ENCODE measurements at regions not wholly inside any gene's neighbourhood (a gene's known extent, or its start where the extent isn't known, plus 50 kb on each side); places are given as distances from the start of the nearest gene placed in this dataset.
"Not testable (repeated sequence)": the region's sequence is repeated elsewhere in the genome, so short reads cannot be mapped to it uniquely, and the experiment has no call there.

DNA sequence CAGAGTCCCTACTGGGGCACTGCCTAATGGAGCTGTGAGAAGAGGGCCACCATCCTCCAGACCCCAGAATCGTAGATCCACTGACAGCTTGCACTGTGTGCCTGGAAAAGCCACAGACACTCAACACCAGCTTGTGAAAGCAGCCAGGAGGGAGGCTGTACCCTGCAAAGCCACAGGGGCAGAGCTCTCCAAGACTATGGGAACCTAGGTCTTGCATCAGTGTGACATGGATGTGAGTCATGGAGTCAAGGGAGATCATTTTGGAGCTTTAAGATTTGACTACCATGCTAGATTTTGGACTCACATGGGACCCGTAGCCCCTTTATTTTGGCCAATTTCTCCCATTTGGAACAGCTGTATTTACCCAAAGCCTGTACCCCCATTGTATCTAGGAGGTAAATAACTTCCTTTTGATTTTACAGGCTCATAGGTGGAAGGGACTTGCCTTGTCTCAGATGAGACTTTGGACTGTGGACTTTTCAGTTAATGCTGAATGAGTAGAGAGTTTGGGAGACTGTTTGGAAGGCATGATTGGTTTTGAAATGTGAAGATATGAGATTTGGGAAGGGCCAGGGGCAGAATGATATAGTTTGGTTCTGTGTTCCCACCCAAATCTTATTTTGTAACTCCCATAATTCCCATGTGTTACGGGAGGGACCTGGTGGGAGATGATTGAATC lies 734.6 kb downstream of the USP25 start:
- H3K27me3 ChIP-seq (ENCODE audit: control insufficient read depth, insufficient read depth, low read length, poor library complexity, severe bottlenecking); H3K4me3 ChIP-seq (ENCODE audit: insufficient read depth, low read depth, low read length); H3K27ac ChIP-seq (ENCODE audit: insufficient read depth, low read depth, low read length, poor library complexity, severe bottlenecking); H3K9me3 ChIP-seq (ENCODE audit: control insufficient read depth, low read length); H3K4me1 ChIP-seq (ENCODE audit: control insufficient read depth, insufficient read depth, low read length); H3K36me3 ChIP-seq (ENCODE audit: control insufficient read depth, insufficient read depth, low read length): not testable (repeated sequence)
- WGBS, 2 experiments: 90 to 93% methylated on average over 3 of the region's 3 CpGs

DNA sequence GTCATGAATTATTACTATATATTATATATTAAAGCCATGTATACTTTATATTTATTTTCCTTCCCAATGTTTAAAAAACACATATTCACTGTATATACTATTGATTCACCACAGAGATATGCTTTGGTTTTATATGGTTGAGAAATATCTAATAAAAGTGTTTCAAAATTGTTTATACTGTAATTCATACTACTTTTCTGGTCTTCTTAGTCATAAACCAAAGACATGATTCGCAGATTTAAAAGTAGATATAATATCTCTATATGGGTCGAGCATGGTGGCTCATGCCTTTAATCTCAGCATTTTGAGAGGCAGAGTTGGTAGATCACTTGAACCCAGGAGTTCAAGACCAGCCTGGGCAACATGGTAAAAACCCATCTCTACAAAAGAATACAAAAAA lies 738.4 kb downstream of the USP25 start:
- Histone ChIP-seq H3K27me3 (ENCODE audit: control insufficient read depth, insufficient read depth, low read length, poor library complexity, severe bottlenecking) (no peaks in the 10 kb centered on the region), H3K27ac (ENCODE audit: insufficient read depth, low read depth, low read length, poor library complexity, severe bottlenecking) (no peak overlapping the region), H3K4me1 (ENCODE audit: control insufficient read depth, insufficient read depth, low read length) (no peaks in the 10 kb centered on the region), H3K36me3 (ENCODE audit: control insufficient read depth, insufficient read depth, low read length) (no peaks in the 10 kb centered on the region), H3K9me3 (ENCODE audit: control insufficient read depth, low read length) (no peaks in the 10 kb centered on the region), H3K4me3 (ENCODE audit: insufficient read depth, low read depth, low read length) (no peak overlapping the region)
- 100% methylated on average over 1 to 2 of the region's 2 CpGs for WGBS, 2 experiments

DNA sequence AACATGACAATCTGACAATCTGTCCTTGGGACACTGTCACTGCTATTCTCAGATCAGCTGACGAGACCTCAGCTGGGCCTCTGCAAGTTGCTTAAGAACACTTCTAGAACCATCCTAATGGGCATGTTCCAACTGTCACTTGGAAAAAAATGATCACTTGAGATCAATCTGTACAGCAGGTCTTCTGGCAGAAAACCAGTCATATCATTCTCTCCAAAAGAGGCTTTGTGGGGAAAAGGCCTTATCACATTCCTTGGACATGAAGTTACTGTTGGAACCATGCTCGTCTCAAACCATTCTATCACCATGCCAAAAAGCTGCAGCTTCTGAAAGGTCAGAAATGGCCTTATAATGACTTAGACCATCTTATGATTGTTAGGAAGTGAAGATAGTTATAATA lies 744.2 kb downstream of the USP25 start:
- no peaks in the 10 kb centered on the region for H3K27me3 ChIP-seq (ENCODE audit: control insufficient read depth, insufficient read depth, low read length, poor library complexity, severe bottlenecking)
- no peak overlapping the region for H3K4me3 ChIP-seq (ENCODE audit: insufficient read depth, low read depth, low read length)
- H3K4me1 ChIP-seq (ENCODE audit: control insufficient read depth, insufficient read depth, low read length): no peaks in the 10 kb centered on the region
- H3K9me3 ChIP-seq (ENCODE audit: control insufficient read depth, low read length): no peaks in the 10 kb centered on the region
- 85 to 93% methylated on average over 2 of the region's 2 CpGs for WGBS, 2 experiments
- H3K36me3 ChIP-seq (ENCODE audit: control insufficient read depth, insufficient read depth, low read length): no peaks in the 10 kb centered on the region
- no peak overlapping the region for H3K27ac ChIP-seq (ENCODE audit: insufficient read depth, low read depth, low read length, poor library complexity, severe bottlenecking)

DNA sequence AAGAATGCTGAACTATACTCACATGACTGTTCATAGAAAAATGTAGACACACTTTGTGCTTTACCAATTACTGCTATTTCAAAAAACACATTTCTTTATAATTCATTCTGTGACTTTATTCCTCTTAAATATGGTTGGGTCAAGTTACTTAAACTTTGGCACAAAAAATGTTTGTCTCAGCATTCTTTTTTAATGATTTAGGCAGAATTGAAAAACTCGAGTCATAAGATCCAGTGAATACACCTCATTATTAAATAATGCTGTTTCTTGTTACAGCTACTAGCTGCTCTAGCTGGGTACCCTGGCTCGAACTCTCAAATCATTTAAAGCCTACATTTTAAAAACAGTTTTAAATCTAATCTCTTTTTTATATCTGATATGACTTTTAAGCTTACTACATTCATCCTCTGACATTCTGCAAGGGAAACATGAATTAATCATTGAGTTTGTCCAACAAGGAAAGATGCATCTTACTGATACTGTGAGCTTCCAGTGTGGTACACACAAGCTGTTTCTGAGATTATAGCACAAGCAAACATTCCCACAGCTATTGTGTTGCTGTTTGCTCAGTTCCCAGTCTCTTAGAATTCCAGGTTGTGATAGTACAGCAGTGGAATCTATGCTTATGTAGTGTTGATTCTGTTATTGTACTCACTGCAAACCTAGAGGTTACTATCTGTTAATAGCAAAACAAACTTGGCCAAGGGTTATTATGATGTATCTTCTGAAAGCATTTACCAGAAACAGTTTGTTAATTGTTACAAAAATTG lies 746.5 kb downstream of the USP25 start:
- no peak overlapping the region for H3K4me3 ChIP-seq (ENCODE audit: insufficient read depth, low read depth, low read length)
- H3K27me3 ChIP-seq (ENCODE audit: control insufficient read depth, insufficient read depth, low read length, poor library complexity, severe bottlenecking): no peaks in the 10 kb centered on the region
- 92 to 96% methylated on average over 2 of the region's 2 CpGs for WGBS, 2 experiments
- no peaks in the 10 kb centered on the region for H3K9me3 ChIP-seq (ENCODE audit: control insufficient read depth, low read length)
- no peaks in the 10 kb centered on the region for H3K36me3 ChIP-seq (ENCODE audit: control insufficient read depth, insufficient read depth, low read length)
- no peaks in the 10 kb centered on the region for H3K4me1 ChIP-seq (ENCODE audit: control insufficient read depth, insufficient read depth, low read length)
- H3K27ac ChIP-seq (ENCODE audit: insufficient read depth, low read depth, low read length, poor library complexity, severe bottlenecking): no peak overlapping the region

DNA sequence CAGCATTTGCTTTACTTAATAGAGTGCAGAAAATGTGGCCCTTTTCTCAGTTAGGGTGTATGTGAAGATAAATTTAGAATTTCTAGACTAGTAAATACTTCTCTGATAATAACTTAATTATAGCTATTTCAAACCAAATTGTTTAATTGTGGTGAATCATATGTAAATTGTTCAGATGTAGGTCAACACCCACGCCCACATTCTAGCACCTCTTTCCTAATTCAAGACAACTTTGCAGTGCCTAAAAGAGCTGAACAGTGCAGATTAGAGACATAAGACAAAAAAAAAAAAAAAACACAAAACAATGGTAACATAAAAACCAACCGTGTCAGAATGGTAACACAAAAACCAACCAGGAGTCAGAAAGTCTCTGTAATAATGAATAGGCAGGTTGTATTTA lies 758.3 kb downstream of the USP25 start:
- H3K27me3 ChIP-seq (ENCODE audit: control insufficient read depth, insufficient read depth, low read length, poor library complexity, severe bottlenecking): no peaks in the 10 kb centered on the region
- H3K9me3 ChIP-seq (ENCODE audit: control insufficient read depth, low read length): no peaks in the 10 kb centered on the region
- H3K36me3 ChIP-seq (ENCODE audit: control insufficient read depth, insufficient read depth, low read length): no peaks in the 10 kb centered on the region
- no peak overlapping the region for H3K27ac ChIP-seq (ENCODE audit: insufficient read depth, low read depth, low read length, poor library complexity, severe bottlenecking)
- no peak overlapping the region for H3K4me3 ChIP-seq (ENCODE audit: insufficient read depth, low read depth, low read length)
- no peaks in the 10 kb centered on the region for H3K4me1 ChIP-seq (ENCODE audit: control insufficient read depth, insufficient read depth, low read length)
- WGBS, 2 experiments: 82% methylated on average over 2 of the region's 2 CpGs; no CpG with 5 or more reads in 1 of the 2 experiments

DNA sequence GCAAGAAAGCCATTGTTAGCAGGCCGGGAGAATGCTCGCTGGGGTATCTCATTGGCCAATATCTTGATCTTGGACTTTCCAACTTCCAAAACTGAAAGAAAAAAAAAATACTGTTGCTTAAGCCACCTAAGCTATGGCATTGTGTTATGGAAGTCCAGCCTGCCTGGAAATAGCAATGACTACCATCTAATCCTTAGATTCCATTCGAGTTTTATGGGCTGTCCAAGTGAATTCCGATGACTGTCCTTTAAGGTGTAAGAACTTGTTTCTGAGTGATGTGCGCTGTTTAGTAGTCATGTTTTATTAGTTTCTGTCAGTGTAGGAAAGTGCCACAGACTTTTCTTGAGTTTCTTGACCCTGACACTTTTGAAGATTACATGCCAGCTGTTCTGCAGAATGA lies 762.6 kb downstream of the USP25 start:
- Histone ChIP-seq H3K27ac (ENCODE audit: insufficient read depth, low read depth, low read length, poor library complexity, severe bottlenecking) (no peak overlapping the region), H3K27me3 (ENCODE audit: control insufficient read depth, insufficient read depth, low read length, poor library complexity, severe bottlenecking) (no peaks in the 10 kb centered on the region), H3K36me3 (ENCODE audit: control insufficient read depth, insufficient read depth, low read length) (no peaks in the 10 kb centered on the region), H3K4me3 (ENCODE audit: insufficient read depth, low read depth, low read length) (no peak overlapping the region), H3K4me1 (ENCODE audit: control insufficient read depth, insufficient read depth, low read length) (no peaks in the 10 kb centered on the region), H3K9me3 (ENCODE audit: control insufficient read depth, low read length) (no peaks in the 10 kb centered on the region)
- WGBS, 2 experiments: 93 to 95% methylated on average over 5 of the region's 5 CpGs

DNA sequence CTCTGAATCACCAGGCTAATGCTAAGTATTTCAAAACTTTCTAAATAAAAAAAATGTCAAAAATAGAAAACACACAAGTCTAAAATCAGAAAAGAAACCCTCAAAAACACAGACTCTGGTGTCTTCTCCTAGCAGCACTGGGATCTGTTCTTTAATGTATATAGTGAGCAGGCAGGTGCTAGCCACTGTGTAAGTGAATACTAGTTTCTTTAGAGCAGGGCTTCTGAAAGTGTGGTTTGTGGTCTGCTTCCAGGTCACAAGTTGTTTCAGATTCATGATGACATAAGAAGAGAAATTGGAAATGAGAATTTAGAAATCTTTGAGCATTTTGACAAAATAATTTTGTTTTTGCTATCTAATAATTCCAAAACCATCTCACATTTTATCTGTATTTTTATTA lies 763.1 kb downstream of the USP25 start:
- H3K27ac ChIP-seq (ENCODE audit: insufficient read depth, low read depth, low read length, poor library complexity, severe bottlenecking): no peak overlapping the region
- H3K27me3 ChIP-seq (ENCODE audit: control insufficient read depth, insufficient read depth, low read length, poor library complexity, severe bottlenecking): no peaks in the 10 kb centered on the region
- H3K4me1 ChIP-seq (ENCODE audit: control insufficient read depth, insufficient read depth, low read length): no peaks in the 10 kb centered on the region
- no peaks in the 10 kb centered on the region for H3K36me3 ChIP-seq (ENCODE audit: control insufficient read depth, insufficient read depth, low read length)
- H3K4me3 ChIP-seq (ENCODE audit: insufficient read depth, low read depth, low read length): no peak overlapping the region
- no peaks in the 10 kb centered on the region for H3K9me3 ChIP-seq (ENCODE audit: control insufficient read depth, low read length)

DNA sequence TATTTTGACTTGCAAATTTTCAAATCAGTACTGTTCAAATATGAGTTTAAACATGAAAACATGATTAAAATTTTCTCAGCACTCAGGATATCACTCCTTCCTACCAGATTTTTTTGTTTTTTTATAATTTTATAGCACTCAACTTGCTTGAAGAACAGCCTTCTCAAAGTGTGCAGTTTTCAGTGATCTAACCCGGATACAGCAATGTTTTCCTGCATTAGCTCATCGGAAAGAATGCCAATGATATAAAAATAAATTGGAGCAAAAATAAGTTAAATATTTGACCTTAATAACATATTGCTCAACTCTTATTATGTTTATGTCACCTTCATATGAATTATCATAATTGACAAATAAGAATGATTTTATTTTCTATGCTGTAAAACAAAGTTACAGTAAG lies 766.8 kb downstream of the USP25 start:
- 100% methylated on average over 1 to 2 of the region's 2 CpGs for WGBS, 2 experiments
- H3K9me3 ChIP-seq (ENCODE audit: control insufficient read depth, low read length): no peaks in the 10 kb centered on the region

DNA sequence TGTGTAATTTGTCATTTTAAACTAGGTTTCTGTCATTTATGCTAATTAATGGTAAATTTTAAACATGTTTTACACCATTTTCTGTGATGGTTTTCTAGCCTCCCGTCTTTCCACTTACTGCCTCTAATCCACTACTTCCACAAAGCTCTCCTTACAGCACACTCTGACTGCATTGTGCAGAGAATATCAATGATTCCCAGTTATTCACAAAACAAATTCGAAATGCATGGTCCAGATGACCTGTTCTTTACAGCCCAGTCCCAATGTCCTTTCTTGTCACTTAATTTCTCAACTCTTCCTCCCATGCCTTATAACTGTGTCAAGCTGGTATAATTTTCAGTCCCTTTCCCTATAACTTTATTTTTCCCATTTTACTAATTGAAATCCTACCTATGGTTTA lies 770.5 kb downstream of the USP25 start:
- H3K36me3 ChIP-seq (ENCODE audit: control insufficient read depth, insufficient read depth, low read length): no peaks in the 10 kb centered on the region
- 88 to 91% methylated on average over 2 of the region's 2 CpGs for WGBS, 2 experiments
- H3K27ac ChIP-seq (ENCODE audit: insufficient read depth, low read depth, low read length, poor library complexity, severe bottlenecking): no peak overlapping the region
- no peaks in the 10 kb centered on the region for H3K4me1 ChIP-seq (ENCODE audit: control insufficient read depth, insufficient read depth, low read length)
- no peak overlapping the region for H3K4me3 ChIP-seq (ENCODE audit: insufficient read depth, low read depth, low read length)
- no peaks in the 10 kb centered on the region for H3K27me3 ChIP-seq (ENCODE audit: control insufficient read depth, insufficient read depth, low read length, poor library complexity, severe bottlenecking)
- H3K9me3 ChIP-seq (ENCODE audit: control insufficient read depth, low read length): no peaks in the 10 kb centered on the region

More for the DNA sequence above, 766.8 kb downstream of the USP25 start:
- no peak overlapping the region for H3K4me3 ChIP-seq (ENCODE audit: insufficient read depth, low read depth, low read length)
- H3K4me1 ChIP-seq (ENCODE audit: control insufficient read depth, insufficient read depth, low read length): no peaks in the 10 kb centered on the region
- no peak overlapping the region for H3K27ac ChIP-seq (ENCODE audit: insufficient read depth, low read depth, low read length, poor library complexity, severe bottlenecking)
- no peaks in the 10 kb centered on the region for H3K36me3 ChIP-seq (ENCODE audit: control insufficient read depth, insufficient read depth, low read length)
- no peaks in the 10 kb centered on the region for H3K27me3 ChIP-seq (ENCODE audit: control insufficient read depth, insufficient read depth, low read length, poor library complexity, severe bottlenecking)

DNA sequence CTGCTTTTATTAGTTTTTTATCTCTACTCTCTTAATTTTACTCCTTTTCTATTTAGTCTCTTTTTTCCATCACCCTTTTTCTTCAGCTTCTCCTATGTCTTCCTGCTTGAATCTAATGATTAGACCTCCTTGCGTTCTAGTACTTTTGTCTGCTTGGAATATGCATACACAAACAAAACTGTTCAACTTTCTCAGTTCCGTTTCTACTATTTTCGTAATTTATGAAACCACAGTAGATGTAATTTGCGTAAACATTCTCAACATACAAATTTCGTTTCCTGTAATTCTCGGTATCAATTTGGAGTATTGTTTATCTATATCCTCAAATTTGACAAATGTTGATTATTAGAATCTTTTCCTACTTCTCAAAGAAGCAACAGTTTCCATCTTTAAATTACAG lies 772.5 kb downstream of the USP25 start:
- Histone ChIP-seq H3K27me3 (ENCODE audit: control insufficient read depth, insufficient read depth, low read length, poor library complexity, severe bottlenecking) (no peaks in the 10 kb centered on the region), H3K4me3 (ENCODE audit: insufficient read depth, low read depth, low read length) (no peak overlapping the region), H3K36me3 (ENCODE audit: control insufficient read depth, insufficient read depth, low read length) (no peaks in the 10 kb centered on the region), H3K27ac (ENCODE audit: insufficient read depth, low read depth, low read length, poor library complexity, severe bottlenecking) (no peak overlapping the region), H3K4me1 (ENCODE audit: control insufficient read depth, insufficient read depth, low read length) (no peaks in the 10 kb centered on the region), H3K9me3 (ENCODE audit: control insufficient read depth, low read length) (no peaks in the 10 kb centered on the region)
- 99% methylated on average over 4 to 6 of the region's 6 CpGs for WGBS, 2 experiments

All from ectodermal cell (in vitro differentiated cells).